ENCODE measurements at regions not wholly inside any gene's neighbourhood (a gene's known extent, or its start where the extent isn't known, plus 50 kb on each side); places are given as distances from the start of the nearest gene placed in this dataset.

DNA sequence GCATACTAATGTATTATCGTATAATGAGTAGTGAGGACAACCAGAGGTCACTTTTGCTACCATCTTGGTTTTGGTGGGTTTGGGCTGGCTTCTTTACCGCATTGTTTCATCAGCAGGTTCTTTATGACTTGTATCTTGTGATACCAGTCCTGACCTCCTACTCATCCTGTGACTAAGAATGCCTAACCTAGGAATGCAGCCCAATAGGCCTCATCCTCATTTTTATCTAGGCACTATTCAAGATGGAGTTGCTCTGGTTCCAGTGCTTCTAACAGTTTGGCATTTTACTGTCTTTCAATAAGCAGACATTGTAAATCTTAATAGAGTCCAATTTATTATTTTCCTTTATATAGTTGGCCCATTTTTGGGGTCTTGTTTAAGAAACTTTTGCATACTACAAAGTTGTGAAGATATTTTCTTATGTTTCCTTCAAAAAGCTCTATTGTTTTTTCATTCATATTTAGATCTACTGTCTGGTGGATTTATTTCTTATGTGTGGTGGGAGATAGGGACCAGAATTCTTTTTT, 60.8 kb upstream of the RNU6-1 start:
- intact Hi-C loops (cut with DNase I) = no loop called here
- TF ChIP-seq, protein P1, sequence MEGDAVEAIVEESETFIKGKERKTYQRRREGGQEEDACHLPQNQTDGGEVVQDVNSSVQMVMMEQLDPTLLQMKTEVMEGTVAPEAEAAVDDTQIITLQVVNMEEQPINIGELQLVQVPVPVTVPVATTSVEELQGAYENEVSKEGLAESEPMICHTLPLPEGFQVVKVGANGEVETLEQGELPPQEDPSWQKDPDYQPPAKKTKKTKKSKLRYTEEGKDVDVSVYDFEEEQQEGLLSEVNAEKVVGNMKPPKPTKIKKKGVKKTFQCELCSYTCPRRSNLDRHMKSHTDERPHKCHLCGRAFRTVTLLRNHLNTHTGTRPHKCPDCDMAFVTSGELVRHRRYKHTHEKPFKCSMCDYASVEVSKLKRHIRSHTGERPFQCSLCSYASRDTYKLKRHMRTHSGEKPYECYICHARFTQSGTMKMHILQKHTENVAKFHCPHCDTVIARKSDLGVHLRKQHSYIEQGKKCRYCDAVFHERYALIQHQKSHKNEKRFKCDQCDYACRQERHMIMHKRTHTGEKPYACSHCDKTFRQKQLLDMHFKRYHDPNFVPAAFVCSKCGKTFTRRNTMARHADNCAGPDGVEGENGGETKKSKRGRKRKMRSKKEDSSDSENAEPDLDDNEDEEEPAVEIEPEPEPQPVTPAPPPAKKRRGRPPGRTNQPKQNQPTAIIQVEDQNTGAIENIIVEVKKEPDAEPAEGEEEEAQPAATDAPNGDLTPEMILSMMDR (IDR thresholded peaks at IDR 0.05) = no peak
- TF ChIP-seq POLR2A (IDR thresholded peaks at IDR 0.05) = no peak

GRCh38 chr15:67901922-67902321, 62.1 kb upstream of the RNU6-1 start:
- H3K4me3 ChIP-seq = no peak overlapping the region
- no peak overlapping the region for H3K27ac ChIP-seq
- H3K36me3 ChIP-seq (replicated peaks in 1 of 2) = no peaks in the 10 kb centered on the region
- H3K27me3 ChIP-seq = no peaks in the 10 kb centered on the region
- H3K9me3 ChIP-seq (replicated peaks in 1 of 3) = no peaks in the 10 kb centered on the region
- WGBS, 4 donors = 94 to 100% (median 95%) methylated on average over 1 of the region's 1 CpG
- no peak for DNase-seq
- intact Hi-C loops (cut with DNase I) = no loop called here
- H3K4me1 ChIP-seq (replicated peaks in 1 of 2) = no peaks in the 10 kb centered on the region
- TF ChIP-seq POLR2A (IDR thresholded peaks at IDR 0.05) = no peak
- TF ChIP-seq, protein P1 (IDR thresholded peaks at IDR 0.05) = no peak

More for the DNA sequence above, 60.8 kb upstream of the RNU6-1 start:
- Histone ChIP-seq H3K36me3 (replicated peaks in 1 of 2) (no peaks in the 10 kb centered on the region), H3K4me1 (replicated peaks in 1 of 2) (no peaks in the 10 kb centered on the region), H3K27me3 (no peaks in the 10 kb centered on the region), H3K4me3 (no peak overlapping the region), H3K27ac (no peak overlapping the region), H3K9me3 (replicated peaks in 1 of 3) (no peaks in the 10 kb centered on the region)
- no peak for DNase-seq
- WGBS, 4 donors = 94 to 98% (median 97%) methylated on average over 2 of the region's 2 CpGs

- intact Hi-C loops (cut with DNase I) = no loop called here
- no peak overlapping the region for H3K4me3 ChIP-seq
- 83 to 87% (median 84%) methylated on average over 9 of the region's 9 CpGs for WGBS, 4 donors
- H3K36me3 ChIP-seq (replicated peaks in 1 of 2) = no peaks in the 10 kb centered on the region
- TF ChIP-seq POLR2A (IDR thresholded peaks at IDR 0.05) = no peak
- TF ChIP-seq, protein P1 (IDR thresholded peaks at IDR 0.05) = no peak
- H3K27me3 ChIP-seq = no peaks in the 10 kb centered on the region
- no peaks in the 10 kb centered on the region for H3K4me1 ChIP-seq (replicated peaks in 1 of 2)
- H3K27ac ChIP-seq = no peak overlapping the region
- DNase-seq = no peak
- no peaks in the 10 kb centered on the region for H3K9me3 ChIP-seq (replicated peaks in 1 of 3)
These were observed 62.7 kb upstream of the RNU6-1 start for GRCh38 chr15:67902579-67903009.

GRCh38 chr15:67903708-67904107, 63.9 kb upstream of the RNU6-1 start:
- no peak overlapping the region for H3K4me3 ChIP-seq
- no peak for DNase-seq
- no peaks in the 10 kb centered on the region for H3K9me3 ChIP-seq (replicated peaks in 1 of 3)
- H3K27me3 ChIP-seq = no peaks in the 10 kb centered on the region
- intact Hi-C loops (cut with DNase I) = no loop called here
- H3K27ac ChIP-seq = no peak overlapping the region
- no peaks in the 10 kb centered on the region for H3K4me1 ChIP-seq (replicated peaks in 1 of 2)
- H3K36me3 ChIP-seq (replicated peaks in 1 of 2) = no peaks in the 10 kb centered on the region
- no peak for TF ChIP-seq POLR2A (IDR thresholded peaks at IDR 0.05)
- TF ChIP-seq, protein P1 (IDR thresholded peaks at IDR 0.05) = no peak

All from adrenal gland (tissue), 9 donors.